Jurkat, Clone E6-1 (cell line): ENCODE measurements at regions not wholly inside any gene's neighbourhood (a gene's known extent, or its start where the extent isn't known, plus 50 kb on each side); places are given as distances from the start of the nearest gene placed in this dataset.

ENCODE experiments used
- DNase-seq: peaks from one replicate; pipeline ENCODE4 v3.0.0-alpha.2; 2011; ENCODE audit warnings: low read depth, low spot score
- H3K4me3 ChIP-seq: 2 replicates; pipeline ENCODE4 v1.5.1; 2011; ENCODE audit warnings: mild to moderate bottlenecking, low read length, control low read depth, moderate library complexity

DNA sequence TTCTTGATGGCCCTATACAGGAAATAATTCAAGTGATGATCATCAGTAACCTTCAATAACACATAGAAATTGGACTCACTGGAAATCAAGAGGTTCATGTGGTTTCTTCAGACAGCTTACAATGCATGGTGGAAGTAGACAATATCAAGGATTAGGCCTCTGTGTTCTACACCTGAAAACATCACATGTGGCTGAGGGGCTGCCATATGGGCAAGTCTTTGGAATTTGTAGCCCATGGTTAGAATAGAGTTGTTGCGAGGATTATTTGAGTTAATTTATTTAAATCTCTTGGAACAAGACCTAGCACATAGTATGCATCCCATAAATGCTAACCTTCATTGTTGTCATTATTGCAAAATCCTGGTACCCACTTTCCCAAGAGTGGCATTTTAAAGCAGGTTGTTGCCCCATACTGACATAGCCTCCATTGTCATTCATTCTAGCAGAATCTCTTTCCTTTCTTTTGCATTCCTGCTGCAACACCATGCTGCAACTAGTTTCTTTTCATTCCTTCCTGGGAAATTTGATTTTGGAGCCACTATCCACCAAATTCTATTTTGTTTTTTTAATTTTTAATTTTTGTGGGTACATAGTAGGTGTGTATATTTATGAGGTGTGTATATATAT, 352.7 kb upstream of the NAV3 start:
- no peak for DNase-seq
- no peak overlapping the region for H3K4me3 ChIP-seq

DNA sequence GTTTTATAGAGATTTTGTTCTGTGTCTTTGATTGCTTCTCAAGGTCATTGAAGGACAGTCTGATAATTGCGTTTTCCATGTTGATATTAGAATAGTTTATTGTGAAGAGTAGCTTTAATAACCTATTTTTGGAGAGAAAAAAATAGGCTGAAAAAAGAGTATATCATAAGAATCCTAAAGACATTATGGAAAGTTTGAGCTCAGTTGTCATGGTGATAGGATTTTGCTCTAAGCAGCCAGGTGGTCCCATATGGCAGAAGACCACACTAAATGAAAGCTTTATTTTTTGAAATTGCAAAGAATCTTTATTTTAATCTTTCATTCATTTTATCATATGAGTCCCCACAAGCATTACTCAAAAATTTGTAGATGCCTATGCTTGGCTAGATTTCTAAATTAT, 358.9 kb upstream of the NAV3 start:
- H3K4me3 ChIP-seq: no peak overlapping the region
- DNase-seq: no peak

DNA sequence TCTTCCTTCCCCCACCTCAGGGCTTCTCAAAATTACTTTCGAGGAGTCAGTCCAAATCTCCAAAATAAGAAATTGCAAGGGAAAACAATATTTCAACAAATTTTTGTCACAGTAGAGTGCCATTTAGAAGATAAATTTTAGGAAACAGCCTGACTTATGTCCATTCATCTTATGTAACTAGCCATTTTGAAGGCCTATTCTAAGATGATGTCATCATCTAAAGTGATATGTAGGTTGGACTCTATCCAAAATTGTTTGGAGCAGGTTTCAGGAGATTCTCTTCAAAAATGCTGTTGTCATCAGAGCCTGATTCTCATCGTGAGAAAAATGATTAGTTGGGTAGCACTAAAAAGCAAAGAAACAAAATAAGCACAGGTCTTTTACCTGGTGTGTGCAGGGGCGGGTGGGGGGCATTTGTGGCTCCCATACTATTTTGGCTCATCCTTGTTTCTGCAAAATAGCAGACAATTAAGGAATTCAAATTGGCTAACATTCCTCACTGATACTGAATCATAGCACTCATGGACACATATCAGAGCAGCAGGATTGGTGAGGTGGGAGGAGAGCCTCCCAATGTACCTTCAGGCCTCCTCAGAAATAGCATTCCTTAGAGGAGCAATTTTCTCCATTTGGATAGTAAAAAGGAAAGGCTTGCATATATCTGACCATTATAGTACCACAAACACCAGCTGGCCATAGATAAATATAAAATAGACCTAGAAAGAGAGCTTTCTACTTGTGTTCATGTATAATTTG, 360.9 kb upstream of the NAV3 start:
- DNase-seq: no peak
- no peak overlapping the region for H3K4me3 ChIP-seq

DNA sequence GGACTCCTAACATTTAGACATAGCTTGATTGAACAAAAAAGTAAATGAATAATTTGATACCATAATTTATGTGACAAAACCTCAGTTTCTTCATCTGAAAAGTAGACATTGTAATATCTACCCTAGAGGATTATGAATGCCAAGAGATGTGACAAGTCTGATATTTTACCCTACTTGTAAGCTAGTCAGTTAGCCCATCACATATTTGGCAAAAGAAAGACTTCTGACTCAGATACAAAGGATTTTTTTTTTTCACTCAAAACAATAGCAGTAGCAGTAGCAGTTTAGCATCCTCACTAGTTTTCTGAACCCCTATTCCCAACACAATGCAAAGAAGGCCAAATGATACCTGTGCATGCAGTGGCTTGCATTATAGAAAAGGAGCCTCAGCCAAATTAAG, 377.3 kb upstream of the E2F7 start:
- DNase-seq: no peak
- H3K4me3 ChIP-seq: no peak overlapping the region

DNA sequence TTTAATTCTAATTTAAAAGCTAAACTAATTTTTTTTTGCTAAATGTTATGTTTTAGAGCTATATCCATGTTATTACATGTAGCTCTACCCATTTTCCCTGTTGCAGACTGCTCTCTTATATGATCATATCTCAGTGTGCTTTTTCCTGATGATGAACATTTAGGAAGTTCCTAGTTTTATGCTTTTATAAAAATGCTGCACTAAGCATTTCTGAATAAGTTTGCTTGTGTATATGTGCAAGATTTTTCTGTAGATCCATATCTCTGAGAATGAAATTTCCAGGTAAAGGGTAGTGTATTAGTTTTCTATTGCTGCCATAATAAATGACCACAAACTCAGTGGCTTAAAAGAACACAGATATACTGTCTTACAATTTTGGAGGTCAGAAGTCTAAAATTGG, 374.4 kb upstream of the E2F7 start:
- DNase-seq: no peak
- no peak overlapping the region for H3K4me3 ChIP-seq

DNA sequence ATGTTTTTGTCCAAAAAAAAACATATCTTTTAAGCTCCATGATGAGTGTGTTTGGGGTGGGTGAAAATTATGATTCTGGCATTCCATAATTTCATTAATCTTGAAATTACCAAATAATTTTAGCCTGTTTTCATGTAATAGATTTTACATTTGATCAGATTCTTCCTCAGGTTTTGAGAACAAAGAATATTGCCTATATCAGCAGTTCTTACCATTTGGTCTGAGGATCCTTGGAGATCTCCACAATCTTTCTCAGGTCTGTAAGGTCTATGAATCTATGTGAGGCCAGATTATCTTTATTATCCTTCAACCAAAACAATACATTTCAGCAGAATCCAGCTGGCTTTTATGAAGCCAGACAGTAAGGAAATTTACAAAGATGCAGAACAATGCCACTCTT, 373.3 kb upstream of the E2F7 start:
- no peak for DNase-seq
- H3K4me3 ChIP-seq: no peak overlapping the region

DNA sequence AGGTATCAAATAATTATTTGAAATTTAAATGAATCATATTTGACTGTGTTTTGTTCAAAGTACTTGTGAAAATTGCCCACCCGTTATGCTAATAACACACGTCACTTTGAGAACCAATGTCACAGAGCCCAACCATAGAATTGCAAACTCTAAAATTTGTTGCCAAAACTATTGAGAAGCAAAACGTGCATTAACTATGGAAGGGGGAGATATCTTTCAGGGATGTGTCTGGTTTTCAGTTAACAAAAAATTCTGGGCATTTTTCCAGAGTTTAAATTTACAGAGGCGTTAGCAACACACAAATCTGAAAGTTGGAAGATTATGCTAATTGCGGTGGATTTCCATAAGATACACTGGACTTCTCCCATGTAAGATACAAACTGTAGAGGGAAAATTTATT, 371.8 kb upstream of the E2F7 start:
- no peak for DNase-seq

DNA sequence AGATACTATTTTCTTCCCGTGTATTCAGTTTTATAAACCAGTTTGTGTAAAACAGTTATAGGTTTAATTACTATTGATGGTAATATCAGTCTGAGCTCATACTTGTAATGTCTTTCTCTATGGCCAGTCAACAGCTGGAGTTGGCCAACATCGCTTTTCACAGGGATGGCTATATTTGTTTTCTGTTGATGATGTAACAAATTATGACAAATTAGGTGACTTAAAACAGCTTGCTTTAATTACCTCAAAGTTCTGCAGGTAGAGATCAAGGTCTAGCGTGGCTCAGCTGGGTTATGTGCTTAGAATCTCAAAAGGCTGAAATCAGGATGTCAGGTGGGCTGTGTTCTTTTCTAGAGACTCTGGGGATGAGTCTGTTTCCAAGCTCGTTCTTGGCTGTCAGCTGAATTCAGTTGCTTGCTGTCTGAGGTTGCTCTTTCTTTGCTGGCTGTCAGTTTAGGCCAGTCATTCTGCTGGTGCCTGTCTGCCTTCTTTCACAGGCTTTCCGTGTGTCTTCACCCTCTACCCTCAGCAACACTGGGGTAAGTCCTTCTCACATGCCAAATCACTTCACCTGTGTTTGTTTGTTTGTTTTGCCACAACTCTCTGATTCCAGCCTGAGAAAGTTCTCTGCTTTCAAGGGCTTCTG, 370.2 kb upstream of the E2F7 start:
- no peak for DNase-seq
- no peak overlapping the region for H3K4me3 ChIP-seq

More for the DNA sequence above, 371.8 kb upstream of the E2F7 start:
- H3K4me3 ChIP-seq: no peak overlapping the region

DNA sequence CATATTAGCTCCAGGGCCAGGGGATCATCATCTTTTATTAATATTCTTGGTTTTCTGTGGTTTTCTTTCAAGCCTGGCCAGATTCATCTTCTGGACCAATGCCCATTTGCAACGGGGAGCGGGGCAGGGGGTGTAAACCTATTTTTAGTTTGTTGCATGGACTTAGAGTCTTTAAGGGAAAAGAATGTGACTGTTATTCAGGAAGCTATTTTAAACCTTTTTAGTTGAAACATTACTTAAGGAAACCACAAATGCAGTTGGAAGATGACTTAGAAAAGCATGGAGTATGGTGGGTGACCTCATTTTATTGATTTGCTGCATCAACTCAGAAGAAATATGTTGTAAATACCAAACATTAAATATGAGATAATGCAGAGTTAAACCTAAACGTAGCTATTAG, 368.4 kb upstream of the E2F7 start:
- no peak overlapping the region for H3K4me3 ChIP-seq
- DNase-seq: no peak

DNA sequence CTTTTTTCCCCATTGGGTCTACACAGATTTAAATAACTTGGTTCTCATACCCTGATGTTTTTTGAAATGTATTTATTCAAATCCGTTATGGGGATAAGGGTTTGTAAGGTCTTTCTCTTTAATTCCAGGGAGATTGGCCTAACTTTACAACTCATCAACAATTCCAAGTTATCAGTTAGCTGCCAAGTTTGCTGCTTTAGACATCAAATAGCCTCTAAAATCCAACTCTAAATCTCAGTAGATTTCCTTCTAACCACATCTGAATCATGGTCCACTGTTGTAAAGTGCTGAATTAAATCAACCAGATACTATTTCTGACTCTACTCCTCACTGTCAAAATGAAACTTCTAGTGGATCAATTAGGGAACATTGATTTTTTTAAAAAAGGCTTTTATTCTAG, 364.1 kb upstream of the E2F7 start:
- no peak for DNase-seq
- H3K4me3 ChIP-seq: no peak overlapping the region

DNA sequence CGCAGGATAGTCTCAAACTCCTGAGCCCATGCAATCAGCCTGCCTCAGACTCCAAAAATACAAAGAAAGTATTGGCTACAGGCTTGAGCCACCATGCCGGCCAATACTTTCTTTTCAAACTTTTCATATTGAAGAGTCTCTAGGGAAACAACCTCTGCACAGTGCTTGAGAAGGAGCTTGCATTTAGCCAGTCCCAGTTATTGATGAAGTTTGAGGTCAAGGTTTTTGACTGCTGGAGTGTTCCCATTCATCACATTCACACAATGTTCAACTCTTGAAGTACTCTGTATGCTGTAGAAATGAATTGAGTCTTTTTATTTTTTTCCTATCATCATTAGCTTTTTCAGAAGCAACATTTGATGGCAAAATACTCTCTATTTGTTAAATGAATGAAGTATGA, 355.8 kb upstream of the E2F7 start:
- DNase-seq: no peak
- no peak overlapping the region for H3K4me3 ChIP-seq

DNA sequence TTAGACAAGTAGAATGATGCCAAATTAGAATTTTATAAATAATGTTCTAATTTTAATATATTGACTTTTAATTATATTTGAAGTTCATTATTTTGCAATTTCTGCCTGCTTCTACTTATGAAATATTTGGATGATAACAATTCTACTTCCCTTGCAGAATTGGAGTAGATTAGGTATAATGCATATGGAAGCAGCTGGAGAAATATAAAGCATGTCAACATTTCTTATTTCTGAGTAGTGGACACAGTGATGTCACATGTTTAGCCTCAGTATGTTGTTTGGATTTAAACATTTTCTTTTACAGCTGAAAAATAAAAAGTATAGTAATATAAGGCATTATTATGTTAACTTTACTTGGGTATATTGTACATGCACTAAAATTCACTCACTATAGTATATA, 344.2 kb upstream of the E2F7 start:
- H3K4me3 ChIP-seq: no peak overlapping the region
- DNase-seq: no peak

DNA sequence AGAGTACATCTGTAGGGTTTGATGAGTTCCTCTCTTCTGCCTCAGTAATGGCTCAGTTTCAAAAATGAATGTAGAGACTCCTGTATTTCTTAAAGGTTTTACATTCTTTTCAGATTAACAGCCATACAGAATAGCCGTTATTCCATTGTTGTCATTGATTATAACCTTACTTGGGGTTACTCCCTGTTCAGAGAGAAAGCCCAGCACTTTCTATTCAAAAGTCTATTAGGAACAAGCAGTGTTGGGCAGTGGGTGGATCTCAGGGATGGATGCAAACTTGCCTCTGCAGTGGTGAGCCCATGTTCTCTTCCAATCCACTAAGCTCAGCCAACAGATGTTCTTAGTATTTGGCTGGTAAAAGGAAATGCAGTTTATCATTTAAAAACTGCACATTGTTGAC, 342.6 kb upstream of the E2F7 start:
- no peak overlapping the region for H3K4me3 ChIP-seq
- DNase-seq: no peak

DNA sequence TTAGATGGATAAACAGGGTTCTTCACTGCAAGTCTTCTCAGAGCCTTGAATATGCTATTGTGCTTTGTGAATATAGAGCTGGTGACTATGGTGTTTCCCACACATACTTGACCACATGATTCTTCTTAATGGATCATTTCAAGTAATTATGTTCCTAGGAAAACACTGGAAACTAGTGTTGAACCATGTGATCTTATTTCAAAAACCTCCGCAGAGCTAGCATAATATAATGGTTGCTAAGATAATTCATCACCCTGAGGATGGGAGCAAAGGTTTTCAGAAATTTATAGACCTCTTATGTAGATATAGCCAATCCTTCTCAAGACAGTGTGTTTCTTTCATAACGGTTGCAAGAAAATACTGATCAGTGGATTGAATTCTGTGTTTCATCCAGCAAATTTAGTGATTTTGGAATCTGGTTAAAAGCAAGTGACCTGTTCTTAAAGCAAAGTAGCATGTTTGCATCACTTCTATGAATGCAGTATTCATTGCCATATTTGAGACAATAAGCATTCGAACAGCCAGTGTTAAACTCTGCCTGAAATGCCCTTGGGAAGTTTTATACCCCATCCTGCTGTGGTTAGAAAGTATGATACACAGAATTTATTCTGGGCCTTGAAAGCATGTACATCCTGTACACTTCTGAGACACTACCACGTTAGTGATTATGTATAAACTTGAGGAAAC, 341.0 kb upstream of the E2F7 start:
- no peak overlapping the region for H3K4me3 ChIP-seq
- DNase-seq: no peak

DNA sequence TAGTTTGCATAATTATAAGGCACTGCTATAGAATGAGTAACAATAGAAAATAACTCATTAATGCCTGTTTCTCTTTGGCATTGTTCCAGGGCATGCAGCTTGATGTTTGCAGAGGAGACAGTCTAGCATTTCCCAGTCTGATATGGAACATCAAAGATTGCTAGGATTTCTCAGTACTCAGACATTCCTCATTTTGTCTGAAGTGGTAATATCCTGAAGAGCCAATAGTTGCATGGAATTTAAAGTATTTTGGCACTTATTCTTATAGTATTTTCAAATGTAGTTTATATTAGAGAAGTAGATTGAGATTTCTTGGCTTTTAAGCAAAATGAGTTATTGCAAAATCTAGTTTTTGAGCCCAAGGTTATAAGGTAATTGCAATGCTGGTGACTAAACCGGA, 337.3 kb upstream of the E2F7 start:
- H3K4me3 ChIP-seq: no peak overlapping the region
- DNase-seq: no peak

DNA sequence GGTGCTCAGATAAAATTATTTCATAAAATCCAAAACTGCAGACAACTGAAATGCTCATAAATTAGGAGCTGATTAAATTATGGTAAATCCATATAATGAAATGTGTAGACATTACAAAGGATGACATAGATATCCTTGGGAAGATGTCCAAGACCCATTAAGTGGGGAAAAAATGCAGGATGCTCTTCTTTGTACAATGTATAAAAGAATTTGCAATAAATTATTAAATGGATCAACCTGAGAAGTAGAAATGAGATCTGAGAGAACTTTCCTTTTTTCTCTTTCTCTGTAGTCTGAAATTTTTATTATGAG, 336.4 kb upstream of the E2F7 start:
- no peak overlapping the region for H3K4me3 ChIP-seq
- no peak for DNase-seq

DNA sequence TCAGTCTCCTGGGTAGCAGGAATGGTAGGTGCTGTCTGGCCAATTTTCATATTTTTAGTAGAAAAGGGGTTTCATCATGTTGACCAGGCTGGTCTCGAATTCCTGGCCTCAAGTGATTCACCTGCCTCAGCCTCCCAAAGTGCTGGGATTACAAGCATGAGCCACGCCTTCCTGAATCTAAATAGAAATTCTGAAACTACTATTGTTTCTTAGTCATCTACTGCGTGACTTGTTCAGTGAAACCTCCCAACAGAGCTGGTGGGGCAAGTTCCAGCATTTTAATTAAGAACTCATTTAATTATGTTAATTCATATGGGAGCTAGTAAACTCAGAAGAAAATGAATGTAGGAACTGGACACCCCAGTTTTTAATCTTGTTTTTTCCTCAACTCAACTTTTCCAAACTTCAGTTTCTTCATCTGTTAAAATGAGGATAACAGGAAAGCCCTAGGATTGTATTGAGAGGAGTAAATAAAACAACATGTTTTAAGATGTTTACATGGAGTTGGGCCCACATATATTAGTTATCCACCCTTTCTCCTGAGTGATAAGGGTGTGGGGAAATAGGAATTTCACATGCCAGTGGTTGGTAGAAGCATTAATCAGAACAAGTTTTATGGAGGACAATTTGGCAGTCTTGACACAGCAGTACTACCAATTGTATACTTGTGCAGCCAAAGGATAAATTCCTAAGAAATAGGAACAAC, 335.8 kb upstream of the E2F7 start:
- no peak for DNase-seq
- H3K4me3 ChIP-seq: no peak overlapping the region

DNA sequence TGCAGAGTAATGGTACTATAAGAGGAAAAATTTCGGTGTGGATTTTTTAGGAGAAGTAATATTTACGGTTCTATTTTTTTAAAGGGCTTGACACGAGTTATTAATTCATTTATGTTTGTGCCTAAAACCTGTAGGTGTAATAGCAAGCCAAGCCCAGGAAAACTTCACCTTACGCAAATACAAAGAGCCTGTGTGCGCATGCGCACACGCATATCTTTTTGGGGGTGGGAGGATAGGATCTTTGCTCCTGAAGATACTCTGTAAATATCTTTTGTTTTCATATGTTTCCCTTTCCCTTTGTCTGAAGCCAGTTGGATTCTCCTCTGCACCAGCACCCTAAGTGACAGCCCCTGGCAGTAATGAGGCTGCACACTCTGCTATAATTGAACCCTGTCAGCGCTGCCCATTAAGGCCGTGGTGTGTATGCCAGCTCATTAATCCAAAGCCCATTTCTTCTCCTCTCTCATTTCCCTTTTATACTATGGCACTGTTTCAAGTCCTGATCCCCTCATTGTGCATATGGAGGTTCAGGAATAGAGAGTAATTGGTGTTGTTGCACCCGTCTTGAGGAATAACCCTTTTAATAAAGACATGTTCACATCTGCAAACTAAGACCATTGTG, 327.2 kb upstream of the E2F7 start:
- no peak overlapping the region for H3K4me3 ChIP-seq
- no peak for DNase-seq
